ENCODE measurements at regions not wholly inside any gene's neighbourhood (a gene's known extent, or its start where the extent isn't known, plus 50 kb on each side); places are given as distances from the start of the nearest gene placed in this dataset.

DNA sequence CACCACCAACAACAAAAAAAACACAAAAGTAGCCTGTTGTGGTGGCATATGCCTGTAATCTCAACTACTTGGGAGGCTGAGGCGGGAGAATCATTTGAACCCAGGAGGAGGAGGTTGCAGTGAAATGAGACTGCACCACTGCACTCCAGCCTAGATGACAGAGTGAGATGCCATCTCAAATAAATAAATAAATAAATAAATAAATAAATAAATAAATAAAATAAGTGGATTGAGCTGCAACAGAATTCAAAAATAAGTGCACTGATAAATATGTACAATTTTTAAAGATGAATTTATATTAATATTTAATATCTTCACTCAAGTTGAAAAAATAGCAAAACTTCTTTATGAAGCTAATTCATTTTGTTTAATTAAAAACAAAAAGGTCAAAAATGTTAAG is 259.6 kb downstream of the IRX2 start:
- Histone ChIP-seq H3F3A (ENCODE audit: insufficient read depth, low read length, poor library complexity, severe bottlenecking) (no peaks in the 10 kb centered on the region), H4K20me1 (ENCODE audit: insufficient read depth) (no peaks in the 10 kb centered on the region), H3K9ac (ENCODE audit: low read length) (no peak overlapping the region), H2AFZ (ENCODE audit: low read depth, low read length) (no peak overlapping the region), H3K27me3 (ENCODE audit: insufficient read depth, low read depth, low read length) (no peaks in the 10 kb centered on the region), H3K4me3 (ENCODE audit: low read length) (no peak overlapping the region), H3K9me3 (ENCODE audit: low read length) (no peaks in the 10 kb centered on the region), H3K36me3 (ENCODE audit: insufficient read depth, low read length) (no peaks in the 10 kb centered on the region), H3K9me2 (ENCODE audit: insufficient read depth, low read length) (no peaks in the 10 kb centered on the region), H3K27ac (ENCODE audit: low read length) (no peak overlapping the region), H3K4me2 (ENCODE audit: low read length) (no peak overlapping the region), H3K79me2 (replicated peaks; ENCODE audit: insufficient read depth, low read length) (no peaks in the 10 kb centered on the region)
- TF ChIP-seq, protein P1, sequence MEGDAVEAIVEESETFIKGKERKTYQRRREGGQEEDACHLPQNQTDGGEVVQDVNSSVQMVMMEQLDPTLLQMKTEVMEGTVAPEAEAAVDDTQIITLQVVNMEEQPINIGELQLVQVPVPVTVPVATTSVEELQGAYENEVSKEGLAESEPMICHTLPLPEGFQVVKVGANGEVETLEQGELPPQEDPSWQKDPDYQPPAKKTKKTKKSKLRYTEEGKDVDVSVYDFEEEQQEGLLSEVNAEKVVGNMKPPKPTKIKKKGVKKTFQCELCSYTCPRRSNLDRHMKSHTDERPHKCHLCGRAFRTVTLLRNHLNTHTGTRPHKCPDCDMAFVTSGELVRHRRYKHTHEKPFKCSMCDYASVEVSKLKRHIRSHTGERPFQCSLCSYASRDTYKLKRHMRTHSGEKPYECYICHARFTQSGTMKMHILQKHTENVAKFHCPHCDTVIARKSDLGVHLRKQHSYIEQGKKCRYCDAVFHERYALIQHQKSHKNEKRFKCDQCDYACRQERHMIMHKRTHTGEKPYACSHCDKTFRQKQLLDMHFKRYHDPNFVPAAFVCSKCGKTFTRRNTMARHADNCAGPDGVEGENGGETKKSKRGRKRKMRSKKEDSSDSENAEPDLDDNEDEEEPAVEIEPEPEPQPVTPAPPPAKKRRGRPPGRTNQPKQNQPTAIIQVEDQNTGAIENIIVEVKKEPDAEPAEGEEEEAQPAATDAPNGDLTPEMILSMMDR (IDR thresholded peaks at IDR 0.05; ENCODE audit: poor library complexity, severe bottlenecking) = no peak

DNA sequence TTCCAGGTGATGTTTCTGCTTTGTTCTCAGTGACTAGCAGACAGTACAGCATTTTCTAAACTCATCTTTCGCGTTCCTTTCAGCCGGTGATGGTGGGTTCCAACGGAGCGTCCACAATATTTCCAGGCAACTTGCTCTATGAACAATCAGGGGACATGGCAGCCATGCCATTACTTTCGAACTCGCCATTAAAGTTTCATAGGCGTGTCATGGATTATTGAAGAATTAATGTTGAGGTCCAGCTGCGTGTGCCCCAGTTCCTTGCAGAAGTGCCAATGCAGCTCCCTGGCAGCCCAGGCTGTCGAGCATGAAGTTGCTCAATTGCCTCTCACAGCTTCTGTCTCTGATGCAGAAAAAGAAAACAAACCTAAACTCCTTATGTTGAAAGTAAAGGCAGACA is 262.2 kb downstream of the IRX2 start:
- H3K9me3 ChIP-seq (ENCODE audit: low read length) = no peaks in the 10 kb centered on the region
- H3K4me3 ChIP-seq (ENCODE audit: low read length) = no peak overlapping the region
- TF ChIP-seq RAD21 (conservative IDR thresholded peaks at IDR 0.05) (no peak), EZH2 (IDR thresholded peaks at IDR 0.05; ENCODE audit: borderline replicate concordance, insufficient read depth, low read length, poor library complexity, severe bottlenecking) (no peak), SMC3 (conservative IDR thresholded peaks at IDR 0.05; ENCODE audit: poor library complexity) (no peak), EP300 (conservative IDR thresholded peaks at IDR 0.05; ENCODE audit: poor library complexity, severe bottlenecking) (no peak), TAF1 (IDR thresholded peaks at IDR 0.05; ENCODE audit: low read depth) (no peak)
- TF ChIP-seq, protein P2, sequence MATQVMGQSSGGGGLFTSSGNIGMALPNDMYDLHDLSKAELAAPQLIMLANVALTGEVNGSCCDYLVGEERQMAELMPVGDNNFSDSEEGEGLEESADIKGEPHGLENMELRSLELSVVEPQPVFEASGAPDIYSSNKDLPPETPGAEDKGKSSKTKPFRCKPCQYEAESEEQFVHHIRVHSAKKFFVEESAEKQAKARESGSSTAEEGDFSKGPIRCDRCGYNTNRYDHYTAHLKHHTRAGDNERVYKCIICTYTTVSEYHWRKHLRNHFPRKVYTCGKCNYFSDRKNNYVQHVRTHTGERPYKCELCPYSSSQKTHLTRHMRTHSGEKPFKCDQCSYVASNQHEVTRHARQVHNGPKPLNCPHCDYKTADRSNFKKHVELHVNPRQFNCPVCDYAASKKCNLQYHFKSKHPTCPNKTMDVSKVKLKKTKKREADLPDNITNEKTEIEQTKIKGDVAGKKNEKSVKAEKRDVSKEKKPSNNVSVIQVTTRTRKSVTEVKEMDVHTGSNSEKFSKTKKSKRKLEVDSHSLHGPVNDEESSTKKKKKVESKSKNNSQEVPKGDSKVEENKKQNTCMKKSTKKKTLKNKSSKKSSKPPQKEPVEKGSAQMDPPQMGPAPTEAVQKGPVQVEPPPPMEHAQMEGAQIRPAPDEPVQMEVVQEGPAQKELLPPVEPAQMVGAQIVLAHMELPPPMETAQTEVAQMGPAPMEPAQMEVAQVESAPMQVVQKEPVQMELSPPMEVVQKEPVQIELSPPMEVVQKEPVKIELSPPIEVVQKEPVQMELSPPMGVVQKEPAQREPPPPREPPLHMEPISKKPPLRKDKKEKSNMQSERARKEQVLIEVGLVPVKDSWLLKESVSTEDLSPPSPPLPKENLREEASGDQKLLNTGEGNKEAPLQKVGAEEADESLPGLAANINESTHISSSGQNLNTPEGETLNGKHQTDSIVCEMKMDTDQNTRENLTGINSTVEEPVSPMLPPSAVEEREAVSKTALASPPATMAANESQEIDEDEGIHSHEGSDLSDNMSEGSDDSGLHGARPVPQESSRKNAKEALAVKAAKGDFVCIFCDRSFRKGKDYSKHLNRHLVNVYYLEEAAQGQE (IDR thresholded peaks at IDR 0.05; ENCODE audit: borderline replicate concordance) = no peak
- H3F3A ChIP-seq (ENCODE audit: insufficient read depth, low read length, poor library complexity, severe bottlenecking) = no peaks in the 10 kb centered on the region
- H3K79me2 ChIP-seq (replicated peaks; ENCODE audit: insufficient read depth, low read length) = no peaks in the 10 kb centered on the region
- H2AFZ ChIP-seq (ENCODE audit: low read depth, low read length) = no peak overlapping the region
- no peak overlapping the region for H3K27ac ChIP-seq (ENCODE audit: low read length)
- no peaks in the 10 kb centered on the region for H4K20me1 ChIP-seq (ENCODE audit: insufficient read depth)
- H3K9ac ChIP-seq (ENCODE audit: low read length) = no peak overlapping the region
- no peaks in the 10 kb centered on the region for H3K9me2 ChIP-seq (ENCODE audit: insufficient read depth, low read length)
- H3K4me2 ChIP-seq (ENCODE audit: low read length) = no peak overlapping the region
- H3K27me3 ChIP-seq (ENCODE audit: insufficient read depth, low read depth, low read length) = no peaks in the 10 kb centered on the region
- no peaks in the 10 kb centered on the region for H3K36me3 ChIP-seq (ENCODE audit: insufficient read depth, low read length)

DNA sequence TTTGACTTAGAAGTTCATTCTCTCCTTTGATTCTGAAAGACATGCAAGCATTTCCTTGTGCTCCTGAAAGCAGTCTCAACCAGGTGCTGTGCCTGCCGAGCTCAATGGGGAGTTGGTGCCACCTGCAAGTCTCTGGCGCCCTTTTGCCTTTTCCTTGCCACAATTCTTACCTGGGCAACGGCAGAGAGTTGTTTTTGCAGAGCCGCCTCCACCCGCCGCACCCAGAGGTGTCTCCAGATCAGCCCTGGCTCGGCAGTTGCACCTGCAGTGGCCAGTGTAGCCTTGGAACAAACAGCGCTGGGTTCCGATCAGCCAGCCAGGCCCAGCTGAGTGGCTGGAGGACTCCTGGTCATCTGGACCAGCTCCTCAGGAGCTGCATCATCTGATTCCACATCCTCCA is 262.9 kb downstream of the IRX2 start:
- no peaks in the 10 kb centered on the region for H3K9me3 ChIP-seq (ENCODE audit: low read length)

More for the DNA sequence above, 262.9 kb downstream of the IRX2 start:
- H3K27me3 ChIP-seq (ENCODE audit: insufficient read depth, low read depth, low read length) = no peaks in the 10 kb centered on the region
- no peak overlapping the region for H3K4me3 ChIP-seq (ENCODE audit: low read length)
- no peaks in the 10 kb centered on the region for H3K36me3 ChIP-seq (ENCODE audit: insufficient read depth, low read length)
- no peak overlapping the region for H3K4me2 ChIP-seq (ENCODE audit: low read length)
- H3K27ac ChIP-seq (ENCODE audit: low read length) = no peak overlapping the region
- no peak overlapping the region for H2AFZ ChIP-seq (ENCODE audit: low read depth, low read length)
- H3F3A ChIP-seq (ENCODE audit: insufficient read depth, low read length, poor library complexity, severe bottlenecking) = no peaks in the 10 kb centered on the region
- TF ChIP-seq TAF1 (IDR thresholded peaks at IDR 0.05; ENCODE audit: low read depth) = no peak
- TF ChIP-seq, protein P2 (IDR thresholded peaks at IDR 0.05; ENCODE audit: borderline replicate concordance) = no peak
- TF ChIP-seq RAD21 (conservative IDR thresholded peaks at IDR 0.05) = no peak
- no peak for TF ChIP-seq EZH2 (IDR thresholded peaks at IDR 0.05; ENCODE audit: borderline replicate concordance, insufficient read depth, low read length, poor library complexity, severe bottlenecking)
- no peak for TF ChIP-seq MXI1 (conservative IDR thresholded peaks at IDR 0.05; ENCODE audit: poor library complexity, severe bottlenecking)
- no peak for TF ChIP-seq SMC3 (conservative IDR thresholded peaks at IDR 0.05; ENCODE audit: poor library complexity)
- no peak for TF ChIP-seq POLR2AphosphoS5 (IDR thresholded peaks at IDR 0.05)
- TF ChIP-seq, protein P1 (IDR thresholded peaks at IDR 0.05; ENCODE audit: poor library complexity, severe bottlenecking) = no peak
- TF ChIP-seq EP300 (conservative IDR thresholded peaks at IDR 0.05; ENCODE audit: poor library complexity, severe bottlenecking) = no peak
- H4K20me1 ChIP-seq (ENCODE audit: insufficient read depth) = no peaks in the 10 kb centered on the region
- H3K79me2 ChIP-seq (replicated peaks; ENCODE audit: insufficient read depth, low read length) = no peaks in the 10 kb centered on the region
- H3K9me2 ChIP-seq (ENCODE audit: insufficient read depth, low read length) = no peaks in the 10 kb centered on the region
- no peak overlapping the region for H3K9ac ChIP-seq (ENCODE audit: low read length)

All from neural cell (in vitro differentiated cells).